Activated T-cell treated with anti-CD3 and anti-CD28 coated beads for 4 hours (primary cell): ENCODE measurements at regions not wholly inside any gene's neighbourhood (a gene's known extent, or its start where the extent isn't known, plus 50 kb on each side); places are given as distances from the start of the nearest gene placed in this dataset.

ENCODE experiments used
- DNase-seq: peaks from one replicate; pipeline ENCODE4 v3.0.0-alpha.2; 2020

DNA sequence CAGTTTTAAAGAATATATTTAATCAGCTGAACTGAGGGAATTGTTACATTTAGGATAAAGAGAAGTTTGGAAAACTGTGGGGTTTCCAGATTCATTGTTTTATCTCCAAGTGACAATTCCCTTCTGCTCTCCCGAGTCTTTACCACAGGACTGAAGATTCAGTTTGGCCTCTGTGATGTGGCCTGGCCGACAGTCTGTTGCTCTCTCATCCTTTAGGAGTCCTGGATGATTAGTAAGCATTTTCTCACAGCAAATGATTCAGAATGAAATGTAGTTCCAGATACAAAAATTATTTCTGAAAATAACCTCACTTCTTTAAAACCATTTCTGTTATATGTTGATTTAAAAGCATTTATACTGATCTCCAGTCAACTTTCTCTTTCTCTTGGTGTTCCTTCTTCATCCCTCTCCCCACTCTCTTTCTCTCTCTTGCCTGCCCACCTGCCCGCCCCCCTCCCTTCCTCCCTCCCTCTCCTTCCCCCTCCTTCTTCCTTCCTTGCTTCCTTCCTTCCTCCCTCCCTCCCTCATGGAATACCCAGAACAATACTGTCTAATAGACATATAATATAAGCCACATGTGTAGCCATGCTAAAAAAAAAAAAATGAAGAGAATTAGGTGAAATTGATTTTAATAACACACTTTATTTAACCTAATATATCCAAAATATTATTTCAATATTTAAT lies 254.9 kb downstream of the PRL start:
- DNase-seq: no peak

DNA sequence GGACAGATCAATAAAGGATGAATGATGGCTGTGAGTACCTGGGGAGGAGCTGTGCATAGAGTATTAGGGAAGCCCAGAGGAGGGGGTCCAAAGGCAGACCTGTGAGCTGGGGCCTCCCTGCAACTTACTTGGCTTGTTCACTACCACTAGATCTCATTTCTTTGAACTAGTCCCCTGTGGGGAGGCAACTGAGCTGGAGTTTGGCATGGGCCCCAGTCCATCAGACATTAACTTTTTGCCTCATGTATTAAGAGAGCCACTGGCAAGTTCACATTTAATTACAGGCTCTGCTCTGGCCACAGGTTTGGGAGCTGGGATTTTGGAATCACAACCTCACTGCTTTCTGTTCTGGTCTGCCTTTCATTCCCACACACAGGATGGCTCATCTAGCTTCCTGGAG lies 254.1 kb downstream of the PRL start:
- no peak for DNase-seq

DNA sequence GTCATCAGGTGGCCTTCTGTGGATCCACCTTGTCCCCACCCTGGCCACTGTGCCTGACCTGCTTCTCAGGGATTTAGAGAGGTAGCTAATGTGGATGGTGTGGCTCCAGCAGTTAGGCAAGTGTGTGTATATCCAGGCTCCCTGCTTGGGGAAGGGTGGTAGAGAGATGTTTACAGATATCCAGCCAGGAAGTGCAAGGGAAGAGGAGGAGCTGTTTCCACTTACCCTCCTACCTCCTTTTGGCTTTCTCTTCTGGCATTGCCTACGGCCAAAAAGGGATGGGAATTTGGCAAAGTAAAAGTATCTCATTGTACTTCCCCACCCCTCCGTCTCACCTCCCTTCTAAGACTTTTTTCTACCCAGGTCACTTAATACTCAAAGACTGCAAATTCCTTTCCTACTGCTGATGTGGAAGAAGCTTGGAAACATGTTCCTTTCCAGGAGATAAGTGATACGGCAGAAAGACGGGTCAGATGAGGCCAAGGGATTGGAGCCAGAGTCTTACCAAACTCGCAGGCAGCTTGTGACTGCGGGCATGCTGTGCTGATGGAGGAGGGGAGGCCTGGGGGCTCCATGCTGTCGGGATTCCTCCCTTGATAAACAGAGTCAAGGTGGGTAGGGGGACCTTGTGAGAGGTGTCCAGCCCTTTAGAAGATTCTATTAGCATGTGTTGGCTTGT lies 253.4 kb downstream of the PRL start:
- no peak for DNase-seq

DNA sequence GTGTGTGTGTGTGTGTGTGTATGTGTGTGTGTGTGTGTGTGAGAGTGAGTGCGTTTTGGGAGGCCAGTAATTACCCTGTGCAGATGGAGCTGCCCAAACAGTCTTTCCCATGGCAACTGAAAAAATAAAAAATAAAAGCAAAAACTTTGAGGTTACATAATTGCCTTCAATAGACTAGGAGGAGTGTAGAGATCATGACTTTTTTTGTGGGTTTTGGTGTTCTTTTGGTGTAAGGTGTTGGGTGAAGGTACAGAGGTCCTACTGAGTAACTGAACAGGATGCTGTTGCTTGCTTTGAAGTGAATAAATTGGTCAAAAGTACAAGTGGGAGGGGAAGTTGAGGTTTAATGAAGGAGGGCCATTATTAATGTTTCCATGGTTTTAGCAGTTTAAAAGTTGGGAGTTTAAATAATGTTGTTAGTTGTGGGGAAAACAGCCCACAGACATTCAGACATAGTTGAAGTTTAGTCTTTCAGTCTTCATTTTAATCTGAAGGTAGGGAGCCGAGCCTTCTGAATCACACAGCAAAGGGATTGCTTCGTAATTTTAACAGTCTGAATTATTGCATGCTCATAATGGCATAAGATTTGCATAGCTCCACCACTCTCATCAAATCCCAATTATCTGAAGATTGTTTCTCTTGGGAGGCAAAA lies 251.4 kb downstream of the PRL start:
- no peak for DNase-seq

DNA sequence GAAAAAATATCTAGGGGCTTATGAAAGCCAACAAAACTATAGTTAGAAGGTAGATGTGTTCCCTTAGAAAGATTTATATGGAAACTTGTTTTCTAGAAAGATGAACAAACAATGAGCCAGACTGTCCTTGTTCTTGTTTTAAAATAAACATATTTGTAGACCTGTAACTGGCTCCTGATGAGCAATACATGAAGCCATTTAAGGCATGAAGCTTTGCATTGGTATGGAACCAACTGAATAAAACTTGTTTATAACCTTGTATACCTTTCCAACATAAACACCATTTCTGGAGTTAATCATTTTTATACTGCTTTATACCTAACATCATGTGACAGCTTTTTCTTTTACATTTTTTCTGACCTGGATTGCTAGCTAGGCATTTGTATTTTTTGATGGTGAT lies 247.8 kb downstream of the PRL start:
- no peak for DNase-seq

DNA sequence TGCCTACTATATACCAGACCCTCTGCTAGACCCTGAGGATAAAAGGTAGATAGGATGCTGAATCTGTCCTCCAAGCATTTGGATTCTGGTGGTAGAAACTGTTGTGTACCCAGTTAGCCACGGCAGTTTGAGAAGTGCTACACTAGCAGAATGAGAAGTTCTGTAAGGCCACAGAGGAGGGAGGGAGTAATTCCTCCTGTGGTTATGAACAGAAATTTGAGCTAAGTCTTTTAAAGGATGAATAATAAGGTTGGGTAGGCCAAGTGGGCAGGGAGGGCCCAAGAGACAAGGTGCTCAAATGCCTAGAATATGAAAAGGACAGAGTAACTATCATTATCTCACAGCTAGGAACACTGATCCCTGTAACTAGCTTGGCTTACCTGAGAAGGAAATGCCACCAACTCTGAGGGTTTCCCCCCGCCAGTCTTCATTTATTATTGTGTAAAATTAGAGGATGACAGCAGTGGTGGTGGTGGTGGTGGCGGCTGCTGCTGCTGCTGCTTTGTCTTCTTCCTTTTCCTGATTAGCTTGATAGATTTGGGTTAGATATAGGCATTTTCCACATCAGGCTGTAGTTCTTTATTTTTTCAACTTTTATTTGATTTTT lies 243.3 kb downstream of the PRL start:
- DNase-seq: no peak

DNA sequence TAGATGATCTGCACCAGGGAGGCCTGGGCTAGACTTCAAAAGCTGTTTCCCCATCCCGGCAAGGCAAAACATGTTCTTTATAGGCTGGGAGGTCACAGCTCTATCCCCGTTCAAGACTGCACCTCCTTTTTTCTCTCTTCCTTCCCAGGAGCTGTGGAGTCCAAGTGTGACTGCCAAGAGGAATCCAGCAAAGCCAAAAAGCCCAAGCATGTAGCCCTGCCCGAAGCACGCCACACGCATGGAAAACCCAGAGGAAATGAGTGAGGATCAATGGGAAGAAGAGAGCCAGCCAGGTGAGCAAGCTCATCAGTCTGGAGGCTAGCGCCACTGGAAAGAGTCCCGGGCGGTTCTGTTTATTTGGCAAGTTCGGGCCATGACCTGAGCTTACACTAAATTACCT lies 240.4 kb downstream of the PRL start:
- no peak for DNase-seq

DNA sequence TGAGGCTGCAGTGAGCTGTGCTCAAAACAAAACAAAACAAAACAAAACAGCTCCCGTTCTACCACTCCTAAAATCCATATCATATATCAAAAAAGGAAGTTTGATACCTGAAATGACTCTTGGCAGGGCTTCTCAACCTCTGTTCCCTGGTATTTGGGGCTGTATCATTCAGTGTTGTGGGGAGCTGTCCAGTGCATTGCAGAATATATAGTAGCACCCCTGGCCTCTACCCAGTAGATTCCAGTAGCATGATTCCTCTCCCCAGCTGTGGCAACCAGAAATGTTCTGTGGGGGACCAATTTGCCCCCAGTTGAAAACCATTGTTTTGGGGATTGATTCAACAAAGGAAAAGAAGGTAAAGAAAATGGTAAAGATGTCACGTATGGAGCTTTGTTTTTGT lies 238.9 kb downstream of the PRL start:
- no peak for DNase-seq

DNA sequence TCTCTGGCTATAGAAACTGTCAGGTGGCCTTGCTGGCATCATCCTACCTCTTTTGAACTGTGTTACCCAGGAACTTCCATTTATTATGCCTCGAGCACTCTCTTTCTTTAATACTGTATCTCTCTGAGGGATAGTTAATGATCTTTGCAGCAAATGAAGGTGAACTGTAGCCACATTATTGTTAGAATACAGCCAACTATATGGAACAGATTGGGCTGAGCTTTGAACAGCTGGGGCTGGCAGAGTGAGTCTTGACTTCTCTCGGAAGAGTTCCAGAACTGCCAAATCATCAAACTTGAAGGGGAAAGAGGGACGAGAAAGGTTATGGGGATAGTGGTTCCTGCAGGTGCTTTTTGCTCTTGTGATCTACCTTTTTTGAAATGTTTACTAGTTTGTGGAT lies 237.7 kb downstream of the PRL start:
- no peak for DNase-seq

DNA sequence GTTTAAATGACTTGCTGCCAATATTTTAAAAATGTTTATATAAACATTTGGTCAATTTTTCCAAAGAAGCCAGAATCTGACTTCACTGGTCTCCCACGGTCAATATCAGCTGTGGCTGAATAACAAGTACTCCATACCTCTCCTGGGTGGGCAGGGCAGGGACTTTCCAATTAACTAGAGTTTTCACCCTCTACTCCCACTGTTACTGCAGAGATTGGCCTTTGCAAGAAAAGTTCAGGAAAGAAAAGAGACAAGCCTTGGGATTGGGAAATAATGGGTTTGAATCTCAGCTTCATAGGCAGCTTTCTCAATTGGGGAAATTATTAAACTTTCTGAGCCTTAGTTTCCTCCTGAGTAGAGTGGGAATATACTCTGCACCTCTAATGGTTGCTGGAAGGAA lies 236.9 kb downstream of the PRL start:
- DNase-seq: no peak

DNA sequence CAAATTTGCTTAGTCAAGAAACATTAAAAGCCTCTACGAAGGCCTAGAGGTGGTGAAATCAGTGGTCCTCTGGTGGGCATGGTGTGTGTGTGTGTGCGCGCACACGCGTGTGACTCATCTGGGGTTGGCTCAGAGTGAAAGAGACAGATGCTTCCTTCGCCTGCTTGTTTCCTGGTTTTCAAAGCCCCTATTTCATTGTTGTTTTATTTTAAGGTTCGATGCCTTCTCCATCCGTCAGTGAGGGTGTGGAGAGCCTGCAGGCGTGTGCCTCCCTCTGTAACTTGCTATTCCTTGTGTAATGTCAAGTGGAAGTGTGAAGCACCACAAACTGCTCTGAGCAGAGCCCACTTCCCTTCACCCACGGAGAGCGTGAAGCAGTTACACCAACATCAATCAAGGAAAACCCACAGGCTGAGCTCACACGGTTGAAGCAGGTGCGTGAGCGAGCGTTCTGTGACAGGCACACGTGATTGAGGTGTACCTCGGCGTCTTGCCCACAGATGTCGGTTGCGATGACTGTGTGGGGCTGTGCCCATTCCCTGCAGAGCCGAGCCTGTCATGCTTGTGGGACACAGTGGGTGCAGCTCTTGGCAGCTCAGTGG lies 233.9 kb downstream of the PRL start:
- DNase-seq: peak; percentile 9

DNA sequence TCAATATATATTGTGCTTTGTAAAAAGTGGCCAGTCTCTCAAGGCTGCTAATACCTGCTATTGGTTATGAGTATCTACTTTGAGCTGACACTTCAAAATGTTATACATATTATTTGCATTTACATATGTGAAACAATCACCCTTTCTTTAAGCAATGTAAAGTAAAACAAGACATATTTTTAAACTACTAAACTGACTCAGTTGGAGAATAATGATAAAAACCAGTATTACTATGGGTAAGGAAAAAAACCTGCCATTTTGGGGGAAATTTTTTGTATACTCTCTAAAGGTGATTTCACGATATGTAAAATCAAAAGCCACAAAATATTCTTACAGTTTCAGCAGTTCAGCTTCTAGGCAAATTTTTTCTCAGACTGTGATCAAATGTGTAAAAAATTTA lies 232.3 kb downstream of the PRL start:
- no peak for DNase-seq

DNA sequence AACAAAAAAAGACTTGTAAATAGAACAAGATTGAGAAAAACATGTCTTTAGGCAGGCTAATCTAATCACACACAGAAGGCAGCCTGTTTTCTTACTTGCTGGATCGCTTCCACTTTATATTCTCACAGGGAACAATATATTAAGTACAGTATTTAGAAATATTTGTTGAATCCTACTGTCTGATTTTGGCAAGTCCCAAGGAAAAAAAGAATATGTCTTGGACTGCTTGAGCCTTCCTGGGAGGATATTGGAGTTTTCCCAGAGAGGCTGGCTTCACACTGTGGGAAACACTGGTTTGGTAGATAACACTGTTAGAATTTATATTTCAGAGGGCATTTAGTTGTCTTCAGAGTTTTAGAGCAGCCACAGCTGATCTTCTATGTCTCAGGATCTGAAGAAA lies 229.7 kb downstream of the PRL start:
- DNase-seq: no peak

DNA sequence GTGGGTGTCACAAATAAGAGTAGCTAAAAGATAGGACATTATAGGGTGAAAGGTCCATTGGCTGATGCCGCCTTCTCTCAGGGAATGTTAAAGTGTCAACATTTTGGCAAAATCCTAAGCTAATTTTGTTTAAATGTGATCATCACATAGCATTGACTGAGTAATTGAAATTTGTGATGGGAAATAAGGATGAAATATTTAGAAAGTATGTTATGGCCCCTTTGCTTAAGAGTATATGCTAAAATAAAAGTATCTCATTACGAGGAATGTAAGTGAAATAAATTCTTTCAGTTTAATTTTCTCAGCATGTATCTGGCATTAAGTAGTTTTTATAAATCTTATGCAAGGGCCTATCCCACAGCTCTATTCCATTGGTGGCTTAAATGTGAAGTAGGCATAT lies 229.2 kb downstream of the PRL start:
- DNase-seq: no peak

DNA sequence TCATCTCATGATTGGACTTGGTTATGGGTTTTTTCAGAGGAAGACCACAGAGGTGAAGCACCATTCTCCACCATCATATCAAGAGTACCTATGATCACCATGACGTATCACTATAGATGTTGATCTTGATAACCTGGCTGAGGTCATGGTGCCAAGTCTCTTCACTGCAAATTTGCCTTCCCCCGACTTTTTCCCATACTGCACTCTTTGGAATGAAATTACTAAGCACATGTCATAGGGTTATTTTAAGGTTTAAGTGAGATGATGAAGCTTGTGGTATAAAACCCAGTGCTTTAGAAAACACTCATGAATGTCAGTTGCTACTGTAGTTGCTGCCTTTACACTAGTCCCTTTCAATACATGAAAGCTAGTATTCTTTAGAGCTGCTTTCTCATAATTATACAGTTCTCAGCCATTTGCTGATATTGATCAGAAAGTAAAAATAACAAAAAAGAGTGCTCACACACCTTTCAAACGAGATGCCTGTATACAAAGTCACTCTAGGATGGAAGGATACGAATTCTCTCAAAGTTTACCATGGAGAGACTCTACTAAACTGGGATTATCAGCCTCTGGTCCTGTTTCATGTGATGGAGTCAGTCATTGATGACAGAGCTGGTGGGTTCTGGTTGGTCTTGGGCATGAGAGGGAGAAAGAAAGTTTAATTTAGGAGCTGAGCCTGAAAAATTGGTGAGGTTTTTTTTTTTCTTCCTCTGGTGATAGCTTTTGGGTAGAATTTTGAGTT lies 228.1 kb downstream of the PRL start:
- no peak for DNase-seq

DNA sequence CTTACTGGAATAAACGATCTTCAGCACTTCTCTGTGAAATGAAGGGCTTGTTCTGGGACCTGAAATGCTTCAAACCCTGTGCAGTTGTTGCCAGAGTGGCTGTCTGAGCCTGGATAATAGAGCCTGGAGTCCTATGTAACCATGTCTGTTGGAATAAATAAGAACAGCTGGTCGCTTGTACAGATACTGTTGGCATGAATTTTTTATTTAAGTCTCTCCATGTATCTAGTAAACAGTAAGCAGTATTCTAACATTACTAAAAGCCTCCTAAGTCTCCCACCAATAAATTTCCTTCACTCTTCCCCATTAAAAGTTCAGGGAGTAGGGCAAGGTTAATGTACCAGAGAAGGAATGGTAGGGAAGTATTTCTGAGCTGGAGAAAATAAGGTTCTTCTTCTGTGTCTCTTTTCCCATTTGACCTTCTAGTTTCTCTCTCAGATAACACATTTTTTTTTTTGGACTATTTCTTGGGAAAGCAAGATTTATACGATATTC lies 227.5 kb downstream of the PRL start:
- DNase-seq: no peak

DNA sequence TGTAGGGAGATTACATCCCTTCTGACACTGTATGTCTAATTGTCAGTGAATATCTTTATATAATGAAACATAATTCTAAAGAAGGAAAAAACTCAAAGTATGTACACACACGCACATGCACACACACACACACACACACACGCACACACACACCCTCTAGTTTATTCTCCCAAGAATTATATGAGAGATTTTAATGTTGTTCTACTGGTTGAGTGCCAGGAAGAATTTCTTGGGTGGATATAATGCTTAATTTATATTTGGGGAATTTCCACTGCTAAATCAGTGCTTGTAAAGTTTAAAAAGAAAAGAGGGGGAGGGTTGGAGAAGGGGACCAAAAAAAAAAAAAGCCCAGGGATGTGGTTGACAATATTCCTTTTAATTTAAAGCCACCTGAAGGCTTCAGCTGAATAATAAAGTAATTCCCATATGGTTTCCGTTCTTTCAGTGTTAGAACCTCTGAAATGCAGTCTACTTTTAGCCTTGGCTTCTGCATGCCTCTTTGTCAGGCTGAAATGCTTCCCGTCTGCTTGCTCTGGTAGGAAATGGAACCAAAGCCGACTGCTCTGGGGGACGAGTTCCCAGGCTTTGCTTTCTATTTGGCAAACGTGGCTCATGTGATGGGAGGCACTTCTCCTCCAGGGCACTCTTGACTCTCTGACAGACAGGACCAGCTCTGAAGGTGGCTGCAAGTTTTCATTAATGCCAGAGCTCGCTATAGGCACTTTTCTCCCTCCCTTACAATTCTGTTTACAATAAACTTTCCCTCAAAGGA lies 225.4 kb downstream of the PRL start:
- no peak for DNase-seq

DNA sequence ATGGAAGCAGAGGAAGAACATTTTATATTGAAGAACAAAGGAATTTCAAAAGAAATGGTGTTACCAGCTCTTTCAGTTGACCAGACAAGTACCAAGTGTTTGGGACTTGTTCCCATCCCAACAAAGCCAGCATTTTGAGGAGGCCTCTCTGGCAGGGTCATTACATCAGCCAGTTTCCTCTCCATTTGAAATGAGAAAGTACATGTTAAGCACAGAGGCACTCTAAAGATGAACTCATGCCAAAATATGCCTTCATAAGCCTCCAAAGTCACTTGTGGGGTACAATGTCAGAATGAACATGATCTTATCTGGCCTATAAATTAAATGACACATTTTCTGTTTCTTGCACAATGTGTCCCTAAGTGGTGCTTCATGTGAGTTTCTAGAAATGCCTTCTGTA lies 223.9 kb downstream of the PRL start:
- no peak for DNase-seq

DNA sequence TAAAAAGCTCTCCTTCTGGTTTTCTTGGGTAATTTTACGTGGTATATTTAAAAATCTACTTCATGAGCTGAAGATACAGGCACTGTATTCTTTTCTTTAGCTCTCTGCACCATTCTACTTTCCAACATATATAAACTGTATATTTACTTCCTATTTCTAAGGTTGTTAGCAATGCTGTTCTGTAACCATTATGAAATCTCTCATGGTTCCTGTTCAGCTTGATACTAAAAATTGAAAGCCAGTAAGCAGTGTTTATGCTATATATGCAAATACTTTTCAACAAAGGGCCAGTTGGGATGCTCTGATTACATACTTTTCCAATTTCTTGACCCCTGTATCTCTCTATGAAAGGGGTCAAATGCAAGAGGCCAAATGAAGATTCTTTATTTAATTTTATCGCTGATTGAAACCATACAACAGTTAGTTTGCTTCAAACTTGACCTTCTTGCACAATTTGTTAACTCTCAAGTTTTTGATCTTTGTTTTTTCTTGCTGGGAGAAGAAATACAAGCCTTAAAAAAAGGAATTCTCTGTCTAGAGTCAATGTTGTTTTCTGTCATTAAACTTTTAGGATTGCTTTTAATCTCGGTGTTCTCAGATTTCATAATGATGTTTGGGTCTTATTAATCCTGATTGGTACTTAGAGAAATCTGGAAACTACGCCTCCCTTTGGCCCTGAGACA lies 223.2 kb downstream of the PRL start:
- no peak for DNase-seq

DNA sequence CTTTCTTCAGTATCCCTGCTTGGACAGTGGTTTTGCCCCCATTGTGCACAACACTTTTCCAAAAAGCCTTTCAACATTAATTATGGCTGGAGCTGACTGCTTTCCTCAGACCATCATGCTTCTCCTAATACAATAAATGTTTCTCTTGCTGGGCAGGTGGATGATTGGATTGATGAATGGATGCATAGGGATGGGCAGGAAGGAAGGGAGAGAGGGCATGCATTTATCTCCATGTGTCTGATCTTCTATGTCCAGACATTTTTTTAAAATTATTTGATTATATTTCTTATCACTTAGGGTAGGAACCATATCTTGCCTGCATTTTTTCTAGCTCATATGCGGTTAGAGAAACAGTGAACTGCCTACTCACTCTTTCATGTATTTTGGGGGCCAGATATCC lies 218.5 kb downstream of the PRL start:
- DNase-seq: no peak

DNA sequence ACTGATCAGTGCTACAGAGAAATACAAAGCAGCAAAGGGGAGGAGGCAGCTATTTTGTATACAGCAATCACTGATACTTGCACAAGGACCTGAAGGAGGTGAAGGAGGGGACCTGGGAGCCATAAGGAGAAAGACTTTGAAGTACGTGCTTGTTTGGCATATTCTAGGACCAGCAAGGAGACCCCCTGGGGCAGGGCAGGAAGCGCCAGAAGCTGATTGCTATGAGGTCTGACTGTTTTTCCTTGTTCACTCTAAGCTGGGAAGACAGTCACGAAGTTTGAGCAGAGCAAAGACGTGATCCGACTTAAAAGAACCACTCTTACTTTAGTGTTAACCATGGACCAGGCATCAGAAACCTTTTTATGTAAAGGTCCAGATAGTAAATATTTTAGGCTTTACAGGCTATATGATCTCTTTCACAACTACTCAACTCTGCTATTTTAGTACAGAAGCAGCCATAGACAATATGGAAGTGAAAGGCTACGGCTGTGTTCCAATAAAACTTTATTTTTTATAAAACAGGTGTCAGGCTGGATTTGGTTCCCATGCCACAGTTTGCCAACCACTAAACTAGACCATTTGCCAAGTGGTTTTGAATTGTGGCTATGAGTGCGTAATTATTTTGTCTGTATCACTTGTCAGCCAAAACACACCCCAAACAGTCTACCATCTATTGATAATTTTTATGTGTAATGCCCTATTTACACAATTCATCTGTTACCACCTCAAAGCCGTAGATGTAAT lies 217.9 kb downstream of the PRL start:
- DNase-seq: no peak
